GM21360 (cell line): ENCODE measurements at regions not wholly inside any gene's neighbourhood (a gene's known extent, or its start where the extent isn't known, plus 50 kb on each side); places are given as distances from the start of the nearest gene placed in this dataset.
"Not testable (repeated sequence)": the region's sequence is repeated elsewhere in the genome, so short reads cannot be mapped to it uniquely, and the experiment has no call there.

Experiments used
- ATAC-seq: cut with Tn5 transposase; IDR thresholded peaks from one replicate; pipeline ENCODE4 v1.9.1; 2021; ENCODE audit warnings: mild to moderate bottlenecking, moderate library complexity; ENCODE audit not compliant: unreplicated experiment

- no peak for ATAC-seq
These were observed 142.9 kb upstream of the PFKP start for GRCh38 chr10:2924431-2924830.

GRCh38 chr10:2921956-2922680 lies 145.2 kb upstream of the PFKP start:
- ATAC-seq: no peak

DNA sequence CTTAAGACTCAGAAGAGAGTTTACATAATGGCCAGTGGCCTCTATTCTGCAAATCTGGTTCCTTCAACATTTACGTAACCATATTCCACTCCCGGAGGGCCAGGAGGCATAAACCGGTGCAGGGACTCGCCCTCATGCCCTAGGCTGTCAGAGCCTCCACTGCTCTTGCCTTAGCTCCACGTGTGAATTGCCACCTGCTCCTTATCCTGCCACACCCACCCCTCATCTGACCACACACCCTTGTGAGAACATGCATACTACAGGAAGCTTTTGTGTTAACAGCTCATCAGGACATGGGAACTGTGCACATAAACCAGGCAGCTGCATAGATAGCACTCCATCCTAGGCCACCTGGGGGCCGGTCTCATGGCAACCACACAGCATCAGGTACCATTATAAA lies 146.7 kb upstream of the PFKP start:
- ATAC-seq: no peak

- no peak for ATAC-seq
These were observed 147.2 kb upstream of the PFKP start for GRCh38 chr10:2920168-2920567.

DNA sequence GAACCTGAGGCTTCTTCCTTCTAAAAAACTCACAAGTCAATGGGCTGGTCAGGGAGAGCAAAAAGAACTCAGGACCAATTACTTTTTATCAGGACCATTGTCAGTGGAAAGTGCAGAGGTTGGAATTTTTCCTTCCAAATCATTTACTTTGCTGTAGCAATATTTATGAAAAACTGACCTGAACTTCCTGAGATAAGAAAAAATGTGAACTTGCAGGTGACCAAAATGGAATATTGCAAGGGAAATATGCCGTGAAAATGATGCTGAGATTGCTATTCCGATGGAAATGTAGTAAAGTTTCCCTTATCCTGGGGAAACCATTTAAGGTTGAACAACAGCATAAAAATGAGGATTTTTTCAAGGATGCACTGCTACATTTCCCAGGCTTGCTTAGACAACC lies 148.3 kb upstream of the PFKP start:
- no peak for ATAC-seq

- ATAC-seq: no peak
These were observed 148.9 kb upstream of the PFKP start for GRCh38 chr10:2918489-2918888.

- no peak for ATAC-seq
These were observed 149.4 kb upstream of the PFKP start for GRCh38 chr10:2917926-2918325.

DNA sequence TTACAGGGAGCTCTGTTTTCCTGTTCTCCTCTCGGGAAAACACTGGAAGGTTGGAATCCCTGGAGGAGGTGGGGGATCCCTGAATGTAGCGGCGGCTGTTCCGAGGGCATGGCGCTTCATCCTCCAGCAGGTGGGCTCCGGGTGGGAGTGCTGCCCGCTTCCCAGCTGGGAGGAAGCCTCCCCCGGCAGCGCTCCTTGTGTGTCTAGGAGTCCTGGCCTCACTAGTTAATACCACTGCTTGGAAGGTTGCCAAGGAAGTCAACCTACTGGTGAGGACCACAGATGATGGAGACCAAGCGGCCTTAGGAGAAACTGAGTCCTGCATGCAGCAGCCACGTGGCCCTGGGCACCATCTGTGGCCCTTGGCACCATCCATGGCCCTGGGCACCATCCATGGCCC lies 151.9 kb upstream of the PFKP start:
- ATAC-seq: no peak

GRCh38 chr10:2914741-2915140 lies 152.6 kb upstream of the PFKP start:
- ATAC-seq: no peak

DNA sequence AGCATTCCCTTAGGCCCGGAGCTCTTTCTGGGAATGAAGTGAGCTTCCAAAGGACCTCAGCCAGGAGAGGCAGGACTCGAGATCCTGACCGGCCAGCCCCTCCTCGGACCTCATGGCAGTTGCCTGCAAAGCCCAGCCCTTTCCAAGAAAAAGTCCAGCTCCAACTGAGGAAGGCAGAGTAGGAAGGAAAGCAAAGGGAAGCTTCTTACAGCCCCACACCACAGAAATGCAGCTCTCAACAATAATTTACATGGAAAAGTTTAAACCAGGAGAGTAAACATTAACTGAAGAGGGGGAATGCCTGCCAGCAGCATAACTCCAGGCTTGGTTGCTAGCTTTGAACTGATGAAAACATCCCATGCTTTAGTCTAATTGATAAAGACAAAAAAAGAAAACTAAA lies 153.9 kb upstream of the PFKP start:
- ATAC-seq: no peak

DNA sequence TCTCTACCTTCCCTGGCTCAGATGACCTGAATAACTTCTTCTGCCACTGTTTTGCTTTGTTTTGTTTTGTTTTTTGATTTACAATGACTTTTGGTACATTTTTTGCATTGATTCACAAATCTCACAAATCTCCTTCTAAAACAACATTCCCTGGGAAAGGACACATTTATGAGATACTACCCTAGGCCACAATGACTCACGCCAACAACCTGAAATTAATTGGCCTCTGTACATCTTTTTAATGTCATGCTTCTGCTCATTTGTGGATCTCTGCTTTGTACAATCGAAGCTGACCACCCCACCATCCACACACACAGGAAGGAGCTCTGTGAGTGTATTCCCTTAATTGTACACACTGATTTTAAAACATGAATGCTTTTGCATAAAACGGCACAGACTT lies 156.7 kb upstream of the PFKP start:
- no peak for ATAC-seq

- ATAC-seq: no peak
These were observed 157.4 kb upstream of the PFKP start for GRCh38 chr10:2909921-2910320.

DNA sequence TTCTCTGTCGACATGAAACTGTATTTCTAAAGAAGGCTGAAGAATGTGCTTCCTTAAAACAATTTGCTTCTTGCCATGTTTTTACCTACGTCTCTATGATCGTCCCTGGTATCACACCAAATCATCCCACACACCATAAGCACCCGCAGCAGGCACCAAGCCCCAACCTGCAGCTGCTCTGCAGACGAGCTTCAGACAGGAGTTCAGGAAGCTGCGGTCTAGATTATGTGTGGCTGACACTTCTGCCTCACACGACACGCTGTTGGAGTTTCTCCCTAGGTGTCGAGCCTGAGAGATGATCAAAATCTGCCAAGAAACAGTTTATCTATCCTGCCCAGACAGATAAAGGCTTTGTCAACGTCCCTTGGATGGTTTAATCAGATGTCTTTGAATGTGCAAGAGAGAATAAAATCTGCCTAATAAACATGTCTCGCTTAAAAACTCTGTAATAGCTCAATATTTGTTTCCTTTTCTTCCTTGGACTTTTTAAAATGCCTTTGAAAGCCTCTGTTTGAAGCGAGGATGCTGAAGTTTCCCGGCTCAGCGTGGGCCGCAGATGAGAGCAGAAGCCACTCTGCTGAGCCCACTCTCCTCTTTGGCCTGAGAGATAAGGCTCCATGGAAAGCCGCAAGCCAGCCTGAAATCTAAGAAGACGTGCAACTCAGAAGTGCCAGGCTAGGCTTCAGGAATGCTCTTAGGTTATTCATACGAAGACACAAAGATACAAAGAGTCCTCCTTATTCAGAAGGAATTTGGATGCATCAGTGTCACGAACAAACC lies 158.3 kb upstream of the PFKP start:
- no peak for ATAC-seq

DNA sequence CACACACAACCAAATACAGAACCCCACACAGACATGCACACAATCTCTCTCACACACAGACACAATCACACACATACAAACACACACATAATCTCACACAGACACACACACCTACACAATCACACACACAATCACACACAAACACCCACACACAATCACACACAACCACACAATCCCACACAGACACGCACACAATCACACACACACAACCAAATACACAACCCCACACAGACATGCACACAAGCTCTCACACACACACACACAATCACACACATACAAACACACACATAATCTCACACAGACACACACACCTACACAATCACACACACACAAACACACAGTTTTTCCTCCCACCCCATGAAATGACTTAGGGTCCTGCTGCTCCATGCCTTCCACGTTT lies 160.4 kb upstream of the PFKP start:
- ATAC-seq: no peak

DNA sequence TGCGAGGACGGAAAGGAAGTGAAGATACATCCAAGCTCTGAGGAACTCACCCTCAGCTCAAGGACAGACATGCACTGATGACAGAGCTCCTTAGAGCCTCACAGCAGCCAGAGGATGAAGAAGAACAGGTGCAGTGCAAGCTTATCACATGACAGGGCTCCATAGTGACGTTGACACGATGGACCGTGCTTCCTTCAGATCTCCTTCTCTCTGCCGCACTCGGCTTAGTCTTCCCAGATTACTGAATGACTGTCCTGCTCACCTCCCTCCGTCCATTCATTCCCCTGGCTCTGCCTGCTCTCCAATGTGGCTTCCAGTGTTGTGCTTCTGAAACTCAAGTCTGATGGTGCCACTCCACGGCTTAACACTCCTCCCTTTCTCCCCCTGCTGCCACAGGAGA lies 161.5 kb upstream of the PFKP start:
- no peak for ATAC-seq

GRCh38 chr10:2900530-2900929 lies 166.8 kb upstream of the PFKP start:
- ATAC-seq: no peak

DNA sequence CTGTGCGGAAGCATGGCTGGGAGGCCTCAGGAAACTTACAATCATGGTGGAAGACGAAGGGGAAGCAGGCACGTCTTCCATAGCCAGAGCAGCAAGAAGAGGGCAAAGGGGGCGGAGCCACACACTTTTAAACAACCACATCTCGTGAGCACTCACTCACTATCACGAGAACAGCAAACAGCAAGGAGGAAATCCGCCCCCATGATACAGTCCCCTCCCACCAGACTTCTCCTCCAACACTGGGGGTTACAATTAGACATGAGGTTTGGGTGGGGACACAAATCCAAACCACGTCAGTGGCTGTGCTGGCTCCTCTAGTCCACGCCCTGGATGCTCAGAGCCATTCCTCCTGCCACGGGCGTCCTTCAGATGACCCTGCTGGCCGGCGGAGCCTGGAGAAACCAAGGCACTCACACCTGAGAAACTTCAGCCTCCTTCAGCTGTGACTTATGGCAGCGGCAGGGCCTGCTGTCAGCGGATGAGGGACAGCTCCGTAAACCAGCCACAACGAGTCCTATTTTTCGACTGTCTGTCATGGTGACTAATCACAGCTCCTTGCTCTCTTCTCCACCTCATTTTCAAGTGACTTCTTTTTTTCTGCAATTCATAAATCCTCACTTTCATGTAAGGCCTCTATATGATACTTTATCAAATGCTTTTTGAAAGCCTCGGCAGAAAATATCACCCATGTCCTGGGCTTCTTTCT lies 167.9 kb upstream of the PFKP start:
- ATAC-seq: no peak

- no peak for ATAC-seq
These were observed 168.9 kb upstream of the PFKP start for GRCh38 chr10:2898509-2898860.

DNA sequence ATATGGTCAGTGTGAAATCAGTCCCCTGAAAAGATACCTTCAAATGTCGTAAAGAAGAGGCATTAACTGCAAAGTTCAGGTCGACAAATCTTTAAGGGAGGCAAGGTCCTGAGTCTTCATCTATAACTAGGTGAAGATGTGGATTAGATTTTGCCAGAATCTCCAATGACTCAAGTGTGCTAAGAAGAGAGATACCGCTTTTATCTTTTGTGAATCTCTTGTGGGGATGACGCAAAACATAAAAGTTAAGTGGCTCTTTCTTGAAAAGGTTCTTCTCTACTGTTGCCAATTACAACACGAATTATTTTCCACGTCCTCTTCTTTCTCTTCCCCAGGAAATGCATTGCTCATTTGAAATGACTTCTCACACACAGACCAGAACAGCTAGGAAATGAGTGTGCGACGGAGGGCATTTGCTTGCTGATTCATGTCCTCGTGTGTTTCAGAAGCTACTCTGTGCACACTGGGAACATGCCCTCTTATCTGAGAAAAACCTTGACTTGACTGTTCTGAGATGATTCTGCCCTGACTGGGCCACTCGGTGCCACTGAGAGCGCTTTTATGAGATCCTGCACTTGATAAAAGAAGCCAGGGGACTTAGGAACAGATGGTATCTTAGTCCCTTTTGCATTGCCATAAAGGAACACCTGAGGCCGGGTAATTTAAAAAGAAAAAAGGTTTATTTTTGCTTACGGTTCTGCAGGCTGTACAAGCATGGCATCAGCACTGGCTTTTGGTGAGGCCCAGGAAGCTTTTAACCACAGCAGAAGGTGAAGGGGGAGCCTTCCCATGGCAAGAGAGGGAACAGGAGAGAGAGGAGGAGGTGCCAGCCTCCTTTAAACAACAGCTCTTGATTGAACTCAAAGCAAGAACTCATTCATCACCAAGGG lies 169.5 kb upstream of the PFKP start:
- ATAC-seq: no peak

GRCh38 chr10:2896334-2896733 lies 171.0 kb upstream of the PFKP start:
- ATAC-seq: not testable (repeated sequence)

GRCh38 chr10:2895594-2896196 lies 171.7 kb upstream of the PFKP start:
- no peak for ATAC-seq
